KMS-11 (cell line): ENCODE measurements at regions not wholly inside any gene's neighbourhood (a gene's known extent, or its start where the extent isn't known, plus 50 kb on each side); places are given as distances from the start of the nearest gene placed in this dataset.

Experiments
- H2AFZ ChIP-seq: fragments of 200-600 bp; sonication (generic); 2 replicates; pipeline ENCODE4 v1.6.1; 2016; ENCODE audit warnings: antibody characterized with exemption, mixed run types, low read depth
- H3K27ac ChIP-seq: fragments of 200-600 bp; sonication (generic); 2 replicates; pipeline ENCODE4 v1.6.1; 2016; ENCODE audit warnings: mild to moderate bottlenecking, mixed run types
- H3K27me3 ChIP-seq: fragments of 200-600 bp; sonication (generic); 2 replicates; pipeline ENCODE4 v1.6.1; 2017; ENCODE audit warnings: mild to moderate bottlenecking, low read depth, mixed run types, moderate library complexity; ENCODE audit not compliant: insufficient read depth
- H3K36me3 ChIP-seq: fragments of 200-600 bp; sonication (generic); 2 replicates; pipeline ENCODE4 v1.6.1; 2017; ENCODE audit warnings: mild to moderate bottlenecking, mixed run types; ENCODE audit not compliant: insufficient read depth
- H3K4me1 ChIP-seq: fragments of 200-600 bp; sonication (generic); 2 replicates; pipeline ENCODE4 v1.6.1; 2016; ENCODE audit warnings: mild to moderate bottlenecking, low read depth, mixed run types; ENCODE audit not compliant: poor library complexity, severe bottlenecking
- H3K4me2 ChIP-seq: fragments of 200-600 bp; sonication (generic); 2 replicates; pipeline ENCODE4 v1.7.0; 2016; ENCODE audit warnings: mild to moderate bottlenecking, mixed run types
- H3K4me3 ChIP-seq: fragments of 200-600 bp; sonication (generic); IDR thresholded peaks from 2 replicates; pipeline ENCODE4 v1.6.1; 2017; ENCODE audit warnings: low read depth, low read length, mixed read lengths; ENCODE audit not compliant: insufficient read depth
- H3K79me2 ChIP-seq: fragments of 200-600 bp; sonication (generic); 2 replicates; pipeline ENCODE4 v1.6.1; 2016; ENCODE audit warnings: low read depth, mixed run types; ENCODE audit not compliant: insufficient read depth
- H3K9ac ChIP-seq: fragments of 200-600 bp; sonication (generic); 2 replicates; pipeline ENCODE4 v1.6.1; 2016; ENCODE audit warnings: mild to moderate bottlenecking, mixed run types
- H4K20me1 ChIP-seq: fragments of 200-600 bp; sonication (generic); 2 replicates; pipeline ENCODE4 v1.6.1; 2016; ENCODE audit warnings: mild to moderate bottlenecking, mixed run types; ENCODE audit not compliant: insufficient read depth
- CTCF ChIP-seq: fragments of 200-600 bp; sonication (generic); conservative IDR thresholded peaks from 2 replicates; pipeline ENCODE4 v1.6.1; 2017; ENCODE audit warnings: low read depth, mild to moderate bottlenecking, antibody characterized with exemption, low read length, moderate library complexity, mixed read lengths

GRCh38 chr20:4559906-4560305 lies 126.3 kb upstream of the PRNP start:
- Histone ChIP-seq H3K79me2 (no peaks in the 10 kb centered on the region), H2AFZ (no peak overlapping the region), H3K27ac (no peak overlapping the region), H4K20me1 (no peaks in the 10 kb centered on the region), H3K9ac (no peak overlapping the region), H3K4me3 (no peak overlapping the region), H3K27me3 (no peaks in the 10 kb centered on the region), H3K4me1 (no peaks in the 10 kb centered on the region), H3K4me2 (no peak overlapping the region), H3K36me3 (no peaks in the 10 kb centered on the region)
- no peak for TF ChIP-seq CTCF

- Histone ChIP-seq H3K4me2 (no peak overlapping the region), H3K36me3 (no peaks in the 10 kb centered on the region), H3K4me1 (no peaks in the 10 kb centered on the region), H3K9ac (no peak overlapping the region), H4K20me1 (no peaks in the 10 kb centered on the region), H3K27ac (no peak overlapping the region), H3K79me2 (no peaks in the 10 kb centered on the region), H3K4me3 (no peak overlapping the region), H2AFZ (no peak overlapping the region), H3K27me3 (no peaks in the 10 kb centered on the region)
- no peak for TF ChIP-seq CTCF
These were observed 127.2 kb upstream of the PRNP start for GRCh38 chr20:4559106-4559505.

- no peak overlapping the region for H3K27ac ChIP-seq
- H3K27me3 ChIP-seq: no peaks in the 10 kb centered on the region
- H4K20me1 ChIP-seq: no peaks in the 10 kb centered on the region
- no peaks in the 10 kb centered on the region for H3K36me3 ChIP-seq
- H3K4me2 ChIP-seq: no peak overlapping the region
- H3K4me1 ChIP-seq: no peaks in the 10 kb centered on the region
- H3K9ac ChIP-seq: no peak overlapping the region
- TF ChIP-seq CTCF: no peak
- H2AFZ ChIP-seq: no peak overlapping the region
- no peaks in the 10 kb centered on the region for H3K79me2 ChIP-seq
- no peak overlapping the region for H3K4me3 ChIP-seq
These were observed 129.5 kb upstream of the PRNP start for GRCh38 chr20:4556781-4557180.

- Histone ChIP-seq H3K9ac (no peak overlapping the region), H3K4me2 (no peak overlapping the region), H3K27me3 (no peaks in the 10 kb centered on the region), H3K4me1 (no peaks in the 10 kb centered on the region), H3K36me3 (no peaks in the 10 kb centered on the region), H2AFZ (no peak overlapping the region), H3K79me2 (no peaks in the 10 kb centered on the region), H3K27ac (no peak overlapping the region), H3K4me3 (no peak overlapping the region), H4K20me1 (no peaks in the 10 kb centered on the region)
- no peak for TF ChIP-seq CTCF
These were observed 130.9 kb upstream of the PRNP start for GRCh38 chr20:4555188-4555890.
